ENCODE measurements at regions not wholly inside any gene's neighbourhood (a gene's known extent, or its start where the extent isn't known, plus 50 kb on each side); places are given as distances from the start of the nearest gene placed in this dataset.

GRCh38 chr11:70713988-70714665 is 315.8 kb downstream of the CTTN start:
- Mint-ChIP-seq H3K27me3 (peaks cover 10% of the 10 kb centered on the region), H3K4me3 (no peak overlapping the region), H3K4me1 (no peaks in the 10 kb centered on the region), H3K27ac (no peak overlapping the region), H3K9me3 (ENCODE audit: low read depth) (no peaks in the 10 kb centered on the region), H3K36me3 (ENCODE audit: low read depth) (no peaks in the 10 kb centered on the region)
- intact Hi-C loops (cut with DNase I, micrococcal nuclease), result no loop called here
- CTCF ChIA-PET, result no interaction called here
- ATAC-seq, result no peak
- no peak for DNase-seq
- POLR2A ChIA-PET, result interaction anchor here (0.8 kb wide), 1 partner anchor 201 kb away, joined by 3 read pairs; no protein-coding TSS in a partner anchor

- ATAC-seq (no peak), DNase-seq (no peak)
- H3K36me3 Mint-ChIP-seq (ENCODE audit: low read depth), result no peaks in the 10 kb centered on the region
- no peaks in the 10 kb centered on the region for H3K4me1 Mint-ChIP-seq
- H3K27ac Mint-ChIP-seq, result no peak overlapping the region
- intact Hi-C loops (cut with DNase I, micrococcal nuclease), result no loop called here
- no peak overlapping the region for H3K4me3 Mint-ChIP-seq
- ChIA-PET CTCF (interaction anchor here (0.5 kb wide), 1 partner anchor 39 kb away, joined by 3 read pairs; no protein-coding TSS in a partner anchor), POLR2A (no interaction called here)
- H3K27me3 Mint-ChIP-seq, result peaks cover 7% of the 10 kb centered on the region
- no peaks in the 10 kb centered on the region for H3K9me3 Mint-ChIP-seq (ENCODE audit: low read depth)
These were observed 317.0 kb downstream of the CTTN start for GRCh38 chr11:70715166-70715951.

GRCh38 chr11:70716216-70716615 is 317.9 kb downstream of the CTTN start:
- no peak for DNase-seq
- ChIA-PET CTCF (no interaction called here), POLR2A (no interaction called here)
- H3K9me3 Mint-ChIP-seq (ENCODE audit: low read depth), result no peaks in the 10 kb centered on the region
- H3K36me3 Mint-ChIP-seq (ENCODE audit: low read depth), result no peaks in the 10 kb centered on the region
- intact Hi-C loops (cut with DNase I, micrococcal nuclease), result no loop called here
- H3K4me1 Mint-ChIP-seq, result no peaks in the 10 kb centered on the region
- H3K27me3 Mint-ChIP-seq, result peaks cover 7% of the 10 kb centered on the region
- ATAC-seq, result no peak
- H3K4me3 Mint-ChIP-seq, result no peak overlapping the region
- H3K27ac Mint-ChIP-seq, result no peak overlapping the region

- CTCF ChIA-PET, result no interaction called here
- Mint-ChIP-seq H3K27ac (no peak overlapping the region), H3K9me3 (ENCODE audit: low read depth) (no peaks in the 10 kb centered on the region), H3K27me3 (peaks cover 7% of the 10 kb centered on the region), H3K4me1 (no peaks in the 10 kb centered on the region), H3K36me3 (ENCODE audit: low read depth) (no peaks in the 10 kb centered on the region), H3K4me3 (no peak overlapping the region)
- POLR2A ChIA-PET, result no interaction called here
- ATAC-seq, result no peak
- DNase-seq, result no peak
- intact Hi-C loops (cut with DNase I, micrococcal nuclease), result no loop called here
These were observed 318.9 kb downstream of the CTTN start for GRCh38 chr11:70716986-70717775.

GRCh38 chr11:70717936-70718595 is 319.7 kb downstream of the CTTN start:
- Mint-ChIP-seq H3K27me3 (peaks cover 6% of the 10 kb centered on the region), H3K4me3 (no peak overlapping the region), H3K36me3 (ENCODE audit: low read depth) (no peaks in the 10 kb centered on the region), H3K4me1 (no peaks in the 10 kb centered on the region), H3K27ac (no peak overlapping the region), H3K9me3 (ENCODE audit: low read depth) (no peaks in the 10 kb centered on the region)
- ChIA-PET POLR2A (no interaction called here), CTCF (no interaction called here)
- DNase-seq (no peak), ATAC-seq (no peak)
- intact Hi-C loops (cut with DNase I, micrococcal nuclease), result no loop called here

- peaks cover 4% of the 10 kb centered on the region for H3K27me3 Mint-ChIP-seq
- CTCF ChIA-PET, result interaction anchor here (0.7 kb wide), 2 partner anchors 22 to 806 kb away, joined by 3 to 5 read pairs; no protein-coding TSS in a partner anchor
- no peak for DNase-seq
- intact Hi-C loops (cut with DNase I, micrococcal nuclease), result no loop called here
- no peak for ATAC-seq
- H3K9me3 Mint-ChIP-seq (ENCODE audit: low read depth), result no peaks in the 10 kb centered on the region
- H3K27ac Mint-ChIP-seq, result no peak overlapping the region
- no peaks in the 10 kb centered on the region for H3K36me3 Mint-ChIP-seq (ENCODE audit: low read depth)
- no peaks in the 10 kb centered on the region for H3K4me1 Mint-ChIP-seq
- POLR2A ChIA-PET, result no interaction called here
- no peak overlapping the region for H3K4me3 Mint-ChIP-seq
These were observed 321.2 kb downstream of the CTTN start for GRCh38 chr11:70719516-70719915.

GRCh38 chr11:70720281-70720680 is 322.0 kb downstream of the CTTN start:
- H3K27ac Mint-ChIP-seq, result no peak overlapping the region
- POLR2A ChIA-PET, result no interaction called here
- no peaks in the 10 kb centered on the region for H3K9me3 Mint-ChIP-seq (ENCODE audit: low read depth)
- no peaks in the 10 kb centered on the region for H3K4me1 Mint-ChIP-seq
- H3K4me3 Mint-ChIP-seq, result no peak overlapping the region
- H3K27me3 Mint-ChIP-seq, result peaks cover 4% of the 10 kb centered on the region
- CTCF ChIA-PET, result no interaction called here
- intact Hi-C loops (cut with DNase I, micrococcal nuclease), result no loop called here
- ATAC-seq, result no peak
- DNase-seq, result no peak
- H3K36me3 Mint-ChIP-seq (ENCODE audit: low read depth), result no peaks in the 10 kb centered on the region

- intact Hi-C loops (cut with DNase I, micrococcal nuclease), result no loop called here
- no peaks in the 10 kb centered on the region for H3K4me1 Mint-ChIP-seq
- DNase-seq, result no peak
- peaks cover 4% of the 10 kb centered on the region for H3K27me3 Mint-ChIP-seq
- no peak overlapping the region for H3K27ac Mint-ChIP-seq
- H3K36me3 Mint-ChIP-seq (ENCODE audit: low read depth), result no peaks in the 10 kb centered on the region
- no peak for ATAC-seq
- H3K4me3 Mint-ChIP-seq, result no peak overlapping the region
- POLR2A ChIA-PET, result no interaction called here
- CTCF ChIA-PET, result no interaction called here
- no peaks in the 10 kb centered on the region for H3K9me3 Mint-ChIP-seq (ENCODE audit: low read depth)
These were observed 322.7 kb downstream of the CTTN start for GRCh38 chr11:70721006-70721405.

GRCh38 chr11:70725278-70725677 is 326.9 kb downstream of the CTTN start:
- H3K9me3 Mint-ChIP-seq (ENCODE audit: low read depth), result no peaks in the 10 kb centered on the region
- peaks cover 2% of the 10 kb centered on the region for H3K27me3 Mint-ChIP-seq
- no peaks in the 10 kb centered on the region for H3K4me1 Mint-ChIP-seq
- H3K36me3 Mint-ChIP-seq (ENCODE audit: low read depth), result no peaks in the 10 kb centered on the region
- no peak for ATAC-seq
- CTCF ChIA-PET, result interaction anchor here (0.6 to 0.8 kb wide), 2 partner anchors 256 to 809 kb away, joined by 4 to 5 read pairs; no protein-coding TSS in a partner anchor
- H3K4me3 Mint-ChIP-seq, result no peak overlapping the region
- intact Hi-C loops (cut with DNase I, micrococcal nuclease), result no loop called here
- POLR2A ChIA-PET, result no interaction called here
- no peak overlapping the region for H3K27ac Mint-ChIP-seq
- no peak for DNase-seq

GRCh38 chr11:70725739-70726138 is 327.4 kb downstream of the CTTN start:
- ChIA-PET POLR2A (no interaction called here), CTCF (interaction anchor here (0.6 to 0.8 kb wide), 3 partner anchors 30 to 809 kb away, joined by 4 to 5 read pairs (median 5); no protein-coding TSS in a partner anchor)
- H3K27ac Mint-ChIP-seq, result no peak overlapping the region
- peaks cover 2% of the 10 kb centered on the region for H3K27me3 Mint-ChIP-seq
- H3K36me3 Mint-ChIP-seq (ENCODE audit: low read depth), result no peaks in the 10 kb centered on the region
- no peak overlapping the region for H3K4me3 Mint-ChIP-seq
- no peak for ATAC-seq
- H3K9me3 Mint-ChIP-seq (ENCODE audit: low read depth), result no peaks in the 10 kb centered on the region
- intact Hi-C loops (cut with DNase I, micrococcal nuclease), result no loop called here
- no peak for DNase-seq
- no peaks in the 10 kb centered on the region for H3K4me1 Mint-ChIP-seq

GRCh38 chr11:70727021-70727420 is 328.7 kb downstream of the CTTN start:
- Mint-ChIP-seq H3K4me1 (no peaks in the 10 kb centered on the region), H3K27me3 (peaks cover under 1% of the 10 kb centered on the region), H3K4me3 (no peak overlapping the region), H3K9me3 (ENCODE audit: low read depth) (no peaks in the 10 kb centered on the region), H3K36me3 (ENCODE audit: low read depth) (no peaks in the 10 kb centered on the region), H3K27ac (no peak overlapping the region)
- ATAC-seq, result no peak
- no peak for DNase-seq
- intact Hi-C loops (cut with DNase I, micrococcal nuclease), result no loop called here
- POLR2A ChIA-PET, result no interaction called here
- CTCF ChIA-PET, result no interaction called here

Data from activated CD4-positive, alpha-beta T cell treated with anti-CD3 and anti-CD28 coated beads for 36 hours (primary cell).